BE2C (cell line): ENCODE measurements at regions not wholly inside any gene's neighbourhood (a gene's known extent, or its start where the extent isn't known, plus 50 kb on each side); places are given as distances from the start of the nearest gene placed in this dataset.

ENCODE experiments used
- DNase-seq: peaks from one replicate; pipeline ENCODE4 v3.0.0-alpha.2; 2020
- H3K27me3 ChIP-seq: fragments of 250-450 bp; sonication (Bioruptor Pico); 2 replicates; pipeline ENCODE4 v1.5.1; 2020; ENCODE audit warnings: mild to moderate bottlenecking
- H3K36me3 ChIP-seq: fragments of 250-450 bp; sonication (Bioruptor Pico); 2 replicates; pipeline ENCODE4 v1.5.1; 2020; ENCODE audit warnings: mild to moderate bottlenecking
- H3K4me1 ChIP-seq: fragments of 250-450 bp; sonication (Bioruptor Pico); 2 replicates; pipeline ENCODE4 v1.5.1; 2020
- H3K4me3 ChIP-seq: 2 replicates; pipeline ENCODE4 v1.5.1; 2011; ENCODE audit warnings: low read depth, low read length
- H3K9me3 ChIP-seq: fragments of 250-450 bp; sonication (Bioruptor Pico); 2 replicates; pipeline ENCODE4 v1.5.1; 2020
- TF ChIP-seq, protein P1 (sequence below): IDR thresholded peaks from 2 replicates; pipeline ENCODE4 v1.5.1; 2012; ENCODE audit warnings: mild to moderate bottlenecking, low read depth, low read length

DNA sequence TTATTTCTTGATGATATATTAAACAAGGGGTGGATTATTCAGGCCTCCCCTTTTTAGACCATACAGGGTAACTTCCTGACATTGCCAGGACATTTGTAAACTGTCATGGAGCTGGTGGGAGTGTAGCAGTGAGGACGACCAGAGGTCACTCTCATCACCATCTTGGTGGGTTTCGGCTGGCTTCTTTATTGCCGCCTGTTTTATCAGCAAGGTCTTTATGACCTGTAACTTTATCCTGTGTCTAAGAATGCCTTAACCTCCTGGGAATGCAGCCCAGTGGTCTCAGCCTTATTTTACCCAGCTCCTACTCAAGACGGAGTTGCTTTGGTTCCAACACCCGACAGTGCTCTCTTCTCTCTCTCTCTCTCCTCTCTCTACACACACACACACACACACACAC is 221.9 kb downstream of the C16orf95 start:
- Histone ChIP-seq H3K27me3 (peaks cover 15% of the 10 kb centered on the region), H3K4me3 (no peak overlapping the region), H3K36me3 (no peaks in the 10 kb centered on the region), H3K9me3 (no peaks in the 10 kb centered on the region), H3K4me1 (no peaks in the 10 kb centered on the region)
- no peak for DNase-seq
- TF ChIP-seq, protein P1, sequence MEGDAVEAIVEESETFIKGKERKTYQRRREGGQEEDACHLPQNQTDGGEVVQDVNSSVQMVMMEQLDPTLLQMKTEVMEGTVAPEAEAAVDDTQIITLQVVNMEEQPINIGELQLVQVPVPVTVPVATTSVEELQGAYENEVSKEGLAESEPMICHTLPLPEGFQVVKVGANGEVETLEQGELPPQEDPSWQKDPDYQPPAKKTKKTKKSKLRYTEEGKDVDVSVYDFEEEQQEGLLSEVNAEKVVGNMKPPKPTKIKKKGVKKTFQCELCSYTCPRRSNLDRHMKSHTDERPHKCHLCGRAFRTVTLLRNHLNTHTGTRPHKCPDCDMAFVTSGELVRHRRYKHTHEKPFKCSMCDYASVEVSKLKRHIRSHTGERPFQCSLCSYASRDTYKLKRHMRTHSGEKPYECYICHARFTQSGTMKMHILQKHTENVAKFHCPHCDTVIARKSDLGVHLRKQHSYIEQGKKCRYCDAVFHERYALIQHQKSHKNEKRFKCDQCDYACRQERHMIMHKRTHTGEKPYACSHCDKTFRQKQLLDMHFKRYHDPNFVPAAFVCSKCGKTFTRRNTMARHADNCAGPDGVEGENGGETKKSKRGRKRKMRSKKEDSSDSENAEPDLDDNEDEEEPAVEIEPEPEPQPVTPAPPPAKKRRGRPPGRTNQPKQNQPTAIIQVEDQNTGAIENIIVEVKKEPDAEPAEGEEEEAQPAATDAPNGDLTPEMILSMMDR, result no peak

DNA sequence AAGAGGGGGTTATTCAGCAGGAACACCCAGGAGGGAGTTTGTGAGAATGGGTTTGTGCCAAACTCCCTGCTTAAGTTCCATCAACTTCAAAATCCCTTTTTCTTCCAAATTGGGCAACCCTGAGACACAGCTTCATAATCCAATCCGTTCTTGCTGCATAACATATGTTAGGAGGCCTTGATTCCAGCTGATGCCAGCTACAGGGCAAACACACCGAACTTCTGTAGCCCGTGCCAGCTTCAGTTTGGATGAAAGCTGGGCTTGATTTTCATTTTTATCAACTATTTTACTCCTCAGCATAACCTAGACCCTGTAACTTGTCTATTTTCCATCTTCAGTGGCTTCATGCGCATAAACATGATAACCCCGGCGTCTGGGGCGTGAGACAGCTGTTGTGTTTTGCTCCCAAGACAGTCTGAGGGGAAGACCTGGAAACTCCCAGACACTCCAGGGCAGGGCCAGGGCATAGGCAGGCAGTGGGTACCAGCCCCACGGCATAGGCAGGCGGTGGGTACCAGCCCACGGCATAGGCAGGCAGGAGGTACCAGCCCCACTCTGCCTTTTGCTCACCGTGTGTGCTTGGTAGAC is 220.4 kb downstream of the C16orf95 start:
- TF ChIP-seq, protein P1, result no peak
- Histone ChIP-seq H3K4me1 (no peaks in the 10 kb centered on the region), H3K36me3 (no peaks in the 10 kb centered on the region), H3K27me3 (peaks cover 15% of the 10 kb centered on the region), H3K9me3 (no peaks in the 10 kb centered on the region), H3K4me3 (no peak overlapping the region)
- no peak for DNase-seq

DNA sequence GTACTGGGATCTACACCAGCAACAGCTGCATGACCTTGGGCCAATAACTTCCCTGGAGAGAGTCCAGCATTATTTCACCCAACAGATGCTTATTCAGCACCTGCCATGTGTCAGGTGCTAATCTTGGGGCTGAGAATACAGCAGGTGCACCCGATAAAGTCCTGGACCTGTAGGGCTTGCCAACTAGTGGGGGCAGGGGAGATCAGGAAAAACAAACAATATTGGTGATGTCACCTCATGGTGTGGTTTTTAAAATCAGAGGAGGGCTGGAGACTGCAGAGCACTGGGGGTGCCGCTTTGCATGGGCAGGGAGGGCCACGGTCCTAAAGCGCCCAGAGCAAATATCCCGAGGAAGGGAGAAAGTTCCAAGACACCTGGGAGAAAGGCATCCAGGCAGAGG is 218.8 kb downstream of the C16orf95 start:
- no peak for DNase-seq
- no peaks in the 10 kb centered on the region for H3K36me3 ChIP-seq
- H3K9me3 ChIP-seq, result no peaks in the 10 kb centered on the region
- no peak overlapping the region for H3K4me3 ChIP-seq
- no peaks in the 10 kb centered on the region for H3K4me1 ChIP-seq
- TF ChIP-seq, protein P1, result no peak
- peaks cover 15% of the 10 kb centered on the region for H3K27me3 ChIP-seq

DNA sequence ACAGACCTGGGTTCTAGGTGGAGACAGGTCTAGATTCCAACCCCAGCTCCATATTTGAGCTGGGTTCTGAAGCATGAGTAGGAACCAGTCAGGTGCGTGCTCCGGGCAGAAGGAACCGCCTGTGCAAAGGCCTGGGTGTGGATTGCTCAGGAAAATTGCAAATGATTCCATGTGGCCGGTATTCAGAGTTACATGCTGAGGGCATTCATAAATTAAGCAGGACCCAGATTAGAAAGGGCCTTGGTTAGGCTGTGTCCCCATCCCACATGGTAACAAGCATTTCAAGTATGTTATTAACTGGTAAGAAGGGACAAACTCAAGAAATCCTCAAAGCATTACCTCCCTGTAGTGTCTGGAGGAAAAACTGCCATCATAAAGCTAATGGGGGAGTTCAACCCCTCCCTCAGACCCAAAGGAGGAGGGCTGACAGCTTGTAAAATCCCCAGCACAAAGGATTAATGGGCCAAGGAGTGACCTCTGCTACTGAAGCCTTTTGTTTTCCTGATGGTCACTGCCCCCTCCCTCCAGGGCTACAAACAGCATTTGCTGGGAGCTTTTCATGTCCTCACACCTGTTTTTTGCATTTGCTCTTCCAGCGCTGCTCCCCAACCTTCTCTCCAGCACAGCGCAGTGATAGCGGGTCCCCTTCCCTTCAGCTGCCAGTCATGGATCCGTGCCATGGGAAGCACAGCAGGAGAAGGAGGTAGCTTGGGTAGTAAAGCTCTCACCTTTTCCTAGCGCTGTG is 218.0 kb downstream of the C16orf95 start:
- TF ChIP-seq, protein P1, result no peak
- peaks cover 15% of the 10 kb centered on the region for H3K27me3 ChIP-seq
- H3K4me3 ChIP-seq, result no peak overlapping the region
- H3K9me3 ChIP-seq, result no peaks in the 10 kb centered on the region
- no peaks in the 10 kb centered on the region for H3K36me3 ChIP-seq
- no peak for DNase-seq
- no peaks in the 10 kb centered on the region for H3K4me1 ChIP-seq

DNA sequence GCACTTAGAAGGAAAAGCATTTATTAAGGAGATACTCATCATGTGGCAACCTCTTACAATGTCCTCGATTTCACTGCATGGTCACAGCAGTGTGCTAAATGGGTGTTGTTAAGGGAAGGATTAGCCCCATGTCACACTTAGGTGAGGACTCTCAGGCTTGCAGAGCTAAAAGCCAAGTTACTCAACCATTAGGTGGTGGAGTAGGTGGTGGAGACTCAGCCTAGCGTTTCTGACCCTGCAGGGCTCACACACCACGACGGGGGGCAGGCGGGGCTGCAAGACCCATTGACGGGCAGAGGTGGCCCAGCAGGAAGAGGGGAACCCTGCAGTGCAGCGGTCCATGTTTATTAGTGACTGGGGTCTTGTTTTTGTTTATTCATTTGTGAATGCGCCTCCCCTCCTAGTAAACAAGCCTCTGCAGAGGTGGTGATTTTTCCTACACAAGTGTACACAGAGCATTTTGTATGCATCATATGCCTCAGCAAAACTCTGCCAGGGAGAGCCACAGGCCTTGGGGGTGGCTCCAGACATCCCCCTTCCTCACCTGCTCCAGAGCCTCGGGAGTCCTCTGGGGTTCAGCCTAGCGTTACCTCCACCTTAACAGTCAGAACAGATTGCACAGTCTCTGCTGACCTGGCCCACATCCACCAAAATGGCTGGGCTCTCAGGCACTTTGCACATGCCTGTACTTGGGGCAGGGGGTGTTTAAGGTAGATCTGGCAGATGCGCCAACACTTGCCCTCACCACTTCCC is 216.7 kb downstream of the C16orf95 start:
- no peak for DNase-seq
- no peaks in the 10 kb centered on the region for H3K36me3 ChIP-seq
- H3K9me3 ChIP-seq, result no peaks in the 10 kb centered on the region
- peaks cover 4% of the 10 kb centered on the region; the same call in 1 of the 2 replicates for H3K27me3 ChIP-seq
- no peaks in the 10 kb centered on the region for H3K4me1 ChIP-seq
- H3K4me3 ChIP-seq, result no peak overlapping the region
- TF ChIP-seq, protein P1, result no peak
